ENCODE measurements at regions not wholly inside any gene's neighbourhood (a gene's known extent, or its start where the extent isn't known, plus 50 kb on each side); places are given as distances from the start of the nearest gene placed in this dataset.

GRCh38 chr13:76693086-76693485 is 193.1 kb downstream of the KCTD12 start:
- TF ChIP-seq CTCF (IDR thresholded peaks at IDR 0.05) (no peak), POLR2A (IDR thresholded peaks at IDR 0.05) (no peak)
- intact Hi-C loops (cut with DNase I; ENCODE audit: low total_unique reads): no loop called here
- Histone ChIP-seq H3K36me3 (no peaks in the 10 kb centered on the region), H3K9me3 (no peaks in the 10 kb centered on the region), H3K27me3 (no peaks in the 10 kb centered on the region), H3K4me1 (no peaks in the 10 kb centered on the region), H3K4me3 (no peak overlapping the region), H3K27ac (no peak overlapping the region)
- no peak for DNase-seq

GRCh38 chr13:76692346-76692745 is 193.9 kb downstream of the KCTD12 start:
- intact Hi-C loops (cut with DNase I; ENCODE audit: low total_unique reads): no loop called here

GRCh38 chr13:76690611-76691010 is 195.6 kb downstream of the KCTD12 start:
- intact Hi-C loops (cut with DNase I; ENCODE audit: low total_unique reads): no loop called here
- no peak overlapping the region for H3K4me3 ChIP-seq
- no peaks in the 10 kb centered on the region for H3K36me3 ChIP-seq
- H3K27me3 ChIP-seq: no peaks in the 10 kb centered on the region
- no peak for DNase-seq
- no peaks in the 10 kb centered on the region for H3K9me3 ChIP-seq
- no peak overlapping the region for H3K27ac ChIP-seq
- TF ChIP-seq POLR2A (IDR thresholded peaks at IDR 0.05): no peak
- H3K4me1 ChIP-seq: no peaks in the 10 kb centered on the region

More at GRCh38 chr13:76692346-76692745, 193.9 kb downstream of the KCTD12 start:
- no peak for DNase-seq
- no peaks in the 10 kb centered on the region for H3K27me3 ChIP-seq
- no peaks in the 10 kb centered on the region for H3K9me3 ChIP-seq
- no peak overlapping the region for H3K4me3 ChIP-seq
- H3K4me1 ChIP-seq: no peaks in the 10 kb centered on the region
- H3K36me3 ChIP-seq: no peaks in the 10 kb centered on the region
- H3K27ac ChIP-seq: no peak overlapping the region
- no peak for TF ChIP-seq POLR2A (IDR thresholded peaks at IDR 0.05)
- TF ChIP-seq CTCF (IDR thresholded peaks at IDR 0.05): no peak

GRCh38 chr13:76687467-76687866 is 198.7 kb downstream of the KCTD12 start:
- intact Hi-C loops (cut with DNase I; ENCODE audit: low total_unique reads): no loop called here
- TF ChIP-seq CTCF (IDR thresholded peaks at IDR 0.05) (no peak), POLR2A (IDR thresholded peaks at IDR 0.05) (no peak)
- Histone ChIP-seq H3K27me3 (no peaks in the 10 kb centered on the region), H3K27ac (no peak overlapping the region), H3K9me3 (no peaks in the 10 kb centered on the region), H3K36me3 (no peaks in the 10 kb centered on the region), H3K4me3 (no peak overlapping the region), H3K4me1 (no peaks in the 10 kb centered on the region)
- no peak for DNase-seq

- no peaks in the 10 kb centered on the region for H3K27me3 ChIP-seq
- no peaks in the 10 kb centered on the region for H3K36me3 ChIP-seq
- TF ChIP-seq POLR2A (IDR thresholded peaks at IDR 0.05): no peak
- TF ChIP-seq CTCF (IDR thresholded peaks at IDR 0.05): no peak
- no peak overlapping the region for H3K4me3 ChIP-seq
- H3K9me3 ChIP-seq: no peaks in the 10 kb centered on the region
- no peak for DNase-seq
- H3K27ac ChIP-seq: no peak overlapping the region
- H3K4me1 ChIP-seq: no peaks in the 10 kb centered on the region
- intact Hi-C loops (cut with DNase I; ENCODE audit: low total_unique reads): no loop called here
These were observed 200.3 kb downstream of the KCTD12 start for GRCh38 chr13:76685938-76686337.

GRCh38 chr13:76684336-76684735 is 201.9 kb downstream of the KCTD12 start:
- Histone ChIP-seq H3K27ac (peak overlapping the region in 1 of 2 donors; percentile 2), H3K4me1 (no peaks in the 10 kb centered on the region), H3K9me3 (no peaks in the 10 kb centered on the region), H3K4me3 (no peak overlapping the region), H3K27me3 (no peaks in the 10 kb centered on the region), H3K36me3 (no peaks in the 10 kb centered on the region)
- no peak for DNase-seq
- intact Hi-C loops (cut with DNase I; ENCODE audit: low total_unique reads): no loop called here
- TF ChIP-seq POLR2A (IDR thresholded peaks at IDR 0.05) (no peak), CTCF (IDR thresholded peaks at IDR 0.05) (no peak)
